GM12865 (cell line): ENCODE measurements at regions not wholly inside any gene's neighbourhood (a gene's known extent, or its start where the extent isn't known, plus 50 kb on each side); places are given as distances from the start of the nearest gene placed in this dataset.

Experiments used
- DNase-seq: peaks from one replicate; pipeline ENCODE4 v3.0.0; 2010; ENCODE audit warnings: low read depth
- H3K4me3 ChIP-seq: 2 replicates; pipeline ENCODE4 v1.5.1; 2011; ENCODE audit warnings: mild to moderate bottlenecking, low read depth, low read length, control low read depth
- TF ChIP-seq, protein P1 (sequence below): IDR thresholded peaks from 2 replicates; pipeline ENCODE4 v1.5.1; 2011; ENCODE audit warnings: low read length, control low read depth, low read depth, inconsistent platforms; ENCODE audit not compliant: insufficient read depth; ENCODE audit errors: missing control alignments

DNA sequence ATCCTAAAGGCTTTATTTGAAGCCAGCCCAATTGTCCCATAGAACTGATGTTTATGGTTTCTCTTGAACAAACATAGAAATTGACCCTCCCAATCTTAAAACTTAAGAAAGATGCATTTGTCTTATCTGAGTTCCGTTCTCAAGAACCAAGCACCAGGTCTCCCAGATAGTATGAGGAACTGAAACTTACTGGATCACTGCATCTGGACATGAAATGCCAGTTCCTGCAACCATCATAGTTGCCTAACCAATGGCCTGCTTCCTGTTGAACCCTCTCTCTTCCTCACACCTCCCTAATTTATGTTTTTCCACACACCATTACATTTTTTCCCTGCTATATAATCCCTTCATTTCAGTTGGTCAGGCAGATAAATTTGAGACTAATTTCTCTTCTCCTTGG is 478.9 kb downstream of the HTR1A start:
- no peak overlapping the region for H3K4me3 ChIP-seq
- no peak for DNase-seq
- TF ChIP-seq, protein P1, sequence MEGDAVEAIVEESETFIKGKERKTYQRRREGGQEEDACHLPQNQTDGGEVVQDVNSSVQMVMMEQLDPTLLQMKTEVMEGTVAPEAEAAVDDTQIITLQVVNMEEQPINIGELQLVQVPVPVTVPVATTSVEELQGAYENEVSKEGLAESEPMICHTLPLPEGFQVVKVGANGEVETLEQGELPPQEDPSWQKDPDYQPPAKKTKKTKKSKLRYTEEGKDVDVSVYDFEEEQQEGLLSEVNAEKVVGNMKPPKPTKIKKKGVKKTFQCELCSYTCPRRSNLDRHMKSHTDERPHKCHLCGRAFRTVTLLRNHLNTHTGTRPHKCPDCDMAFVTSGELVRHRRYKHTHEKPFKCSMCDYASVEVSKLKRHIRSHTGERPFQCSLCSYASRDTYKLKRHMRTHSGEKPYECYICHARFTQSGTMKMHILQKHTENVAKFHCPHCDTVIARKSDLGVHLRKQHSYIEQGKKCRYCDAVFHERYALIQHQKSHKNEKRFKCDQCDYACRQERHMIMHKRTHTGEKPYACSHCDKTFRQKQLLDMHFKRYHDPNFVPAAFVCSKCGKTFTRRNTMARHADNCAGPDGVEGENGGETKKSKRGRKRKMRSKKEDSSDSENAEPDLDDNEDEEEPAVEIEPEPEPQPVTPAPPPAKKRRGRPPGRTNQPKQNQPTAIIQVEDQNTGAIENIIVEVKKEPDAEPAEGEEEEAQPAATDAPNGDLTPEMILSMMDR: no peak

DNA sequence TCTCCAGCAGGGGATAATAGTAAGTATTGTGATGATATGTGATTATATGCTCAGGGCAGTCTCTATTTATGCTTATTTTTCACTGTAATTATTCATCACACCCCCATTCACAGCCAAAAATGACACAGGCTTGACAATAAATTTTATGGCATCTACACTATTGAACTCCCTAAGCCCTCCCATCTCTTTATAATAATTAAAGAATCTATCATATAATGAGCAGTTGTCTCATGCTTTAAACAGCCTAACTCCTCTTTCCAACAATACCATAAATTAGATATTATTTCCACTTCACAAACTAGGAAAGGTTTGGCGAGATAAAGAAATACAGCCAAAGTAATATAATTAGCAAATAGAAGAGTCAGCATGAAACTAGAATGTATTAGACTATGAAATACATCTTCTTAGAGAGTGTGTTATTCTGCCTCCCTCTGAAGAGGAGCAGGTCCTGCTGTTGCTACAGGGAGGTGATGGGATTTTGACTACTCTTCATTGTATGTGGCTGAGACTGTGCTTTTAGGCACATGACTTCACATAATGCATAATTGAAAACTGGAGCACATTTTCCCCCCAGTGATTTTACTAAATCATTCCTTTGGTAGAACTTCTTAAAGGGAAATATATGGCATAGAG is 488.8 kb downstream of the HTR1A start:
- H3K4me3 ChIP-seq: no peak overlapping the region
- TF ChIP-seq, protein P1: no peak
- DNase-seq: no peak

DNA sequence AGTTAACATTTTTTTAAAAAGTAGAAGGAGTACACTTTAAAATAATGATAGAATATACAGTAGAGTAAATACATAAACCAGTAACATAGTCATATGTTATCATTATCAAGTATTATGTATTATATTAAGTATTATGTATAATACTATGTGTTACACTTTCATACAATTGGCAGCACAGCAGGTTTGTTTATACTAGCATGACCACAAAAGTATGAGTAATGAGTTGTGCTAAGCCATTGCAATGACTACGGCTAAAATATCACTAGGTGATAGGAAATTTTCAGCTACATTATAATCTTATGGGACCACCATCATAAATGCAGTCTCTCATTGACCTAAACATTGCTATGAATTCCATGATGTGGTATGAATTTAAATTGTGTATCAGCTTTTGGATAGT is 506.0 kb downstream of the HTR1A start:
- H3K4me3 ChIP-seq: no peak overlapping the region
- no peak for DNase-seq
- TF ChIP-seq, protein P1: no peak

DNA sequence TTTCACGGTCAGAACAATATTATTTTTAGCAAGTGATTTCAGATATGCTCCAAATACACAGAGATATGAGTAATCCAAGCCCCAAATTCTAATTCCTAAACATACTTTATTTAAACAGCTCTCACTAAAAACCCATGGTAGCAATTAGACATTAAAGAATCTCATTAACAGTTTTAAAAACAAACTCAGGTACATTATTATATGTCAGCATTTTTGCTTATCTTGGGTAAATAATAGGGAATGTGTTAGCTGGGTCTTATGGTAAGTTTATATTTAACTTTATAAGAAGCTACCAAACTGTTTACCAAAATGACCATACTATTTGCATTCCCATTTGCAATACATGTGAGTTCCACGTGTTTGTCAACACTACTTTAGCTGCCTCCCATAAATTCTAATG is 511.1 kb downstream of the HTR1A start:
- TF ChIP-seq, protein P1: no peak
- no peak overlapping the region for H3K4me3 ChIP-seq
- DNase-seq: no peak

DNA sequence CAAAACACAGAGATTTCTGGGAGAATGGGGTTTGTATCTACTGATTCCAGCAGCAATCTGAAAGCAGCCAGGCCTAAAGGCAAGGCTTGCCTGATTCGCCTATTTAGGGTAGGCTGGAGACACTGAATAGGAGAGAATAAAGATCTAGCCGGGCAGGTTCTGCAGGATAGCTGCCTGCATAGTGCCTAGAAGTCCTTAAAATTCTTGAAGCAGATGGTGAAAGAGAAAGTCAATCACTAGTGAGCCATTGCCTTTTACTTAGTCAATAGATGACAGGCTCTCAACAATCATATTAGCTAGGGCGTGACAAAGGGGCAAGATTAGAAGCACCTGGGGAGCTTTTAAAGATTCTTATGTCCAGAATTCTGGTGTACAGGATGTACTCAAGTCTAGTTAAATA is 522.7 kb downstream of the HTR1A start:
- no peak overlapping the region for H3K4me3 ChIP-seq
- TF ChIP-seq, protein P1: no peak
- DNase-seq: no peak

DNA sequence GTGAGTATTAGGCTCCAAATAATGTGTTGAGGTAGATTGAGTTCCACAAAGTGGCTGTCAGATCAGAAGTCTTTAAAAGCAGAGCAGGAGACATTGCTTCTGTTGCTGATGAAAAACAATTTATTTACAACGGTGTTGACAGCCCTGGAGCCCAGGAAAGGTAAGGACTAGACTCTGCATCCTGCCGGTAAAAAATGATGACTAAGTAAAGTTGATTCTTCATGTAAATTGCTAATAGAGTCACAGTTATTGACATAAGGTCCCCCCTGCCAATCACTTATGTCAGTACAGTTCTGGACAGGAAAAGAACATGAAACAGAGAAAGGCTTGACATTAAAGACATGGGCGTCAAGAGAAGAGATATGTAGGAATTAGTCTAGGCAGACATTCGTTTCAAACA is 552.5 kb downstream of the HTR1A start:
- H3K4me3 ChIP-seq: no peak overlapping the region
- TF ChIP-seq, protein P1: no peak
- DNase-seq: no peak

DNA sequence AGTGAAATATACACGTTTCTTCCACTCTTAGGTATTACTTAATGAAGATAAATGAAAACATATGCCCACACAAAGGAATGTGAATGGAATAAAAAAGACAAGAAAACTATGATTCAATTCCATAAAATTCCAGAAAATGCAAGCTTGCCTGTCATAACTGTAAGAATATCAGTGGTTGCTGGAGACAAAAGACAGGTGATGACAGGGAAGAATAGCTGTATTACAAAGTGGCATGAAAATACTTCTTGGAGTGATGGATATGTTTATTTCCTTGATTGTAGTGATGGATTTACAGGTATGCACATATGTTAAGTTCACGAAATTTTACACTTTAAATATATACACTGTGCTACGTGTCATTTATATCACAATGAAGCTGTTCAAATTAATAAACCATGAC is 553.3 kb downstream of the HTR1A start:
- TF ChIP-seq, protein P1: no peak
- H3K4me3 ChIP-seq: no peak overlapping the region
- no peak for DNase-seq
